ENCODE measurements at regions not wholly inside any gene's neighbourhood (a gene's known extent, or its start where the extent isn't known, plus 50 kb on each side); places are given as distances from the start of the nearest gene placed in this dataset.

DNA sequence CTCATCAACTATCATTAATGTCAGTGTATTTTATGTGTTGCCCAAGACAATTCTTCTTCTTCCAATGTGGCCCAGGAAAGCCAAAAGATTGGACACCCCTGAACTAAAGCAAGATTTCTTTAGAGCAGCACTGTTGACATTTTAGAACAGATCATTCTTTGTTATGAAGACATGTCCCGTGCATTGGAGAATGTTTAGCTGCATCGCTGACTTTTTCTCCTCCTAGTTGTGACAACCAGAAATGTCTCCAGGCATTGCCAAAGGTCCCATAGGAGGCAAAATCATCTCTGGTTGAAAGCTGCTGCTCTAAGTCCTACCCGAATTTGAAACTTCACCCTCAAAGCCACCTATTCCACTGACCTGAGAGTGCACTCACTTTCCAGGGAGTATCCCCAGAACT lies 62.7 kb upstream of the IRX6 start:
- Histone ChIP-seq H3K36me3 (ENCODE audit: control insufficient read depth in 2 of 2, extremely low read depth in 1 of 2, insufficient read depth in 2 of 2, low read length in 2 of 2) (no peaks in the 10 kb centered on the region), H3K79me2 (ENCODE audit: control insufficient read depth, insufficient read depth, low read length) (no peaks in the 10 kb centered on the region), H3K9me3 (replicated peaks; ENCODE audit: control insufficient read depth, insufficient read depth, low read length) (no peaks in the 10 kb centered on the region), H3K4me1 (ENCODE audit: control insufficient read depth, extremely low read depth, insufficient read depth, low read length) (no peaks in the 10 kb centered on the region), H3K27me3 (ENCODE audit: control insufficient read depth in 2 of 2, insufficient read depth in 2 of 2, low read length in 2 of 2) (no peaks in the 10 kb centered on the region), H4K20me1 (replicated peaks; ENCODE audit: control insufficient read depth, extremely low read depth, insufficient read depth, low read length) (no peaks in the 10 kb centered on the region), H3K9ac (replicated peaks; ENCODE audit: extremely low read depth, insufficient read depth, low read length) (no peak overlapping the region), H2AFZ (ENCODE audit: low read depth, low read length) (no peak overlapping the region), H3K9me1 (replicated peaks; ENCODE audit: control insufficient read depth, extremely low read depth, insufficient read depth, low read length) (no peaks in the 10 kb centered on the region), H3K27ac (ENCODE audit: insufficient read depth, low read depth, low read length) (no peak overlapping the region), H3K4me3 (replicated peaks in 1 of 3; ENCODE audit: insufficient read depth in 1 of 3, low read depth in 1 of 3, low read length in 3 of 3) (no peak overlapping the region), H3K4me2 (ENCODE audit: insufficient read depth, low read length) (no peak overlapping the region)
- dilution Hi-C loops (cut with MboI; ENCODE audit: extremely low pct_ligation_motif_present, low sequenced_read_pairs) (no loop called here), intact Hi-C loops (cut with micrococcal nuclease) (no loop called here)
- ChIA-PET POLR2A (no interaction called here), CTCF (interaction anchor here (1.4 kb wide), 1 partner anchor 1712 kb away, joined by 5 read pairs; no protein-coding TSS in a partner anchor)
- BruUV-seq (replicated peaks), result no TSS peak
- TF ChIP-seq POLR2AphosphoS5 (IDR thresholded peaks at IDR 0.05; ENCODE audit: insufficient read depth, low read depth, low read length), result no peak
- no peak for TF ChIP-seq JUN (IDR thresholded peaks at IDR 0.05; ENCODE audit: borderline replicate concordance, insufficient read depth, insufficient read length, low read depth)
- no peak for TF ChIP-seq GATA2 (IDR thresholded peaks at IDR 0.05; ENCODE audit: insufficient read depth, insufficient read length, low read depth, low read length)
- TF ChIP-seq POLR2A (IDR thresholded peaks at IDR 0.05; ENCODE audit: low read depth, low read length), result no peak
- TF ChIP-seq, protein P1, sequence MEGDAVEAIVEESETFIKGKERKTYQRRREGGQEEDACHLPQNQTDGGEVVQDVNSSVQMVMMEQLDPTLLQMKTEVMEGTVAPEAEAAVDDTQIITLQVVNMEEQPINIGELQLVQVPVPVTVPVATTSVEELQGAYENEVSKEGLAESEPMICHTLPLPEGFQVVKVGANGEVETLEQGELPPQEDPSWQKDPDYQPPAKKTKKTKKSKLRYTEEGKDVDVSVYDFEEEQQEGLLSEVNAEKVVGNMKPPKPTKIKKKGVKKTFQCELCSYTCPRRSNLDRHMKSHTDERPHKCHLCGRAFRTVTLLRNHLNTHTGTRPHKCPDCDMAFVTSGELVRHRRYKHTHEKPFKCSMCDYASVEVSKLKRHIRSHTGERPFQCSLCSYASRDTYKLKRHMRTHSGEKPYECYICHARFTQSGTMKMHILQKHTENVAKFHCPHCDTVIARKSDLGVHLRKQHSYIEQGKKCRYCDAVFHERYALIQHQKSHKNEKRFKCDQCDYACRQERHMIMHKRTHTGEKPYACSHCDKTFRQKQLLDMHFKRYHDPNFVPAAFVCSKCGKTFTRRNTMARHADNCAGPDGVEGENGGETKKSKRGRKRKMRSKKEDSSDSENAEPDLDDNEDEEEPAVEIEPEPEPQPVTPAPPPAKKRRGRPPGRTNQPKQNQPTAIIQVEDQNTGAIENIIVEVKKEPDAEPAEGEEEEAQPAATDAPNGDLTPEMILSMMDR (IDR thresholded peaks at IDR 0.05; ENCODE audit: extremely low read depth in 1 of 2, insufficient read depth in 1 of 2, low read depth in 1 of 2, low read length in 2 of 2), result no peak
- no peak for TF ChIP-seq EZH2 (IDR thresholded peaks at IDR 0.05; ENCODE audit: borderline replicate concordance, low read depth, low read length, severe bottlenecking)
- no peak for TF ChIP-seq MYC (IDR thresholded peaks at IDR 0.05; ENCODE audit: low read depth, low read length)
- TF ChIP-seq, protein P2, sequence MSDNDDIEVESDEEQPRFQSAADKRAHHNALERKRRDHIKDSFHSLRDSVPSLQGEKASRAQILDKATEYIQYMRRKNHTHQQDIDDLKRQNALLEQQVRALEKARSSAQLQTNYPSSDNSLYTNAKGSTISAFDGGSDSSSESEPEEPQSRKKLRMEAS (IDR thresholded peaks at IDR 0.05; ENCODE audit: insufficient read depth, insufficient read length), result no peak
- TF ChIP-seq FOS (IDR thresholded peaks at IDR 0.05; ENCODE audit: borderline replicate concordance, insufficient read depth, low read length), result no peak
- no peak for FAIRE-seq
- no peak for DNase-seq (ENCODE audit: low read depth, low spot score)

All from endothelial cell of umbilical vein (primary cell).